ENCODE measurements at regions not wholly inside any gene's neighbourhood (a gene's known extent, or its start where the extent isn't known, plus 50 kb on each side); places are given as distances from the start of the nearest gene placed in this dataset.

DNA sequence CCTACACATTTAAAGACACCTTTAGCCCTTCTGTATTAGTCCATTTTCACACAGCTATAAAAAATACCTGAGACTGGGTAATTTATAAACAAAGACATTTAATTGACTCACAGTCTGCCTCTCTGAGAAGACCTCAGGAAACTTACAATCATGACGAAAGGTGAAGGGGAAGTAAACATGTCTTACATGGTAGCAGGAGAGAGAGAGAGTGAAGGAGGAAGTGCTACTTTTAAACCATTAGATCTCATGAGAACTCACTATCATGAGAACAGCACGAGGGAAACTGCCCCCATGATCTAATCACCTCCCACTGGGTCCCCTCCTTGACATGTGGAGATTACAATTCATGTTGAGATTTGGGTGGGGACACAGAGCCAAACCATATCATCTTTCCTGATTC is 946.6 kb downstream of the SLC4A3 start:
- TF ChIP-seq EZH2 (IDR thresholded peaks at IDR 0.05; ENCODE audit: insufficient read depth, low read length) = no peak
- TF ChIP-seq, protein P1, sequence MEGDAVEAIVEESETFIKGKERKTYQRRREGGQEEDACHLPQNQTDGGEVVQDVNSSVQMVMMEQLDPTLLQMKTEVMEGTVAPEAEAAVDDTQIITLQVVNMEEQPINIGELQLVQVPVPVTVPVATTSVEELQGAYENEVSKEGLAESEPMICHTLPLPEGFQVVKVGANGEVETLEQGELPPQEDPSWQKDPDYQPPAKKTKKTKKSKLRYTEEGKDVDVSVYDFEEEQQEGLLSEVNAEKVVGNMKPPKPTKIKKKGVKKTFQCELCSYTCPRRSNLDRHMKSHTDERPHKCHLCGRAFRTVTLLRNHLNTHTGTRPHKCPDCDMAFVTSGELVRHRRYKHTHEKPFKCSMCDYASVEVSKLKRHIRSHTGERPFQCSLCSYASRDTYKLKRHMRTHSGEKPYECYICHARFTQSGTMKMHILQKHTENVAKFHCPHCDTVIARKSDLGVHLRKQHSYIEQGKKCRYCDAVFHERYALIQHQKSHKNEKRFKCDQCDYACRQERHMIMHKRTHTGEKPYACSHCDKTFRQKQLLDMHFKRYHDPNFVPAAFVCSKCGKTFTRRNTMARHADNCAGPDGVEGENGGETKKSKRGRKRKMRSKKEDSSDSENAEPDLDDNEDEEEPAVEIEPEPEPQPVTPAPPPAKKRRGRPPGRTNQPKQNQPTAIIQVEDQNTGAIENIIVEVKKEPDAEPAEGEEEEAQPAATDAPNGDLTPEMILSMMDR (IDR thresholded peaks at IDR 0.05; ENCODE audit: insufficient read depth, low read depth, low read length) = no peak
